ENCODE measurements at regions not wholly inside any gene's neighbourhood (a gene's known extent, or its start where the extent isn't known, plus 50 kb on each side); places are given as distances from the start of the nearest gene placed in this dataset.

DNA sequence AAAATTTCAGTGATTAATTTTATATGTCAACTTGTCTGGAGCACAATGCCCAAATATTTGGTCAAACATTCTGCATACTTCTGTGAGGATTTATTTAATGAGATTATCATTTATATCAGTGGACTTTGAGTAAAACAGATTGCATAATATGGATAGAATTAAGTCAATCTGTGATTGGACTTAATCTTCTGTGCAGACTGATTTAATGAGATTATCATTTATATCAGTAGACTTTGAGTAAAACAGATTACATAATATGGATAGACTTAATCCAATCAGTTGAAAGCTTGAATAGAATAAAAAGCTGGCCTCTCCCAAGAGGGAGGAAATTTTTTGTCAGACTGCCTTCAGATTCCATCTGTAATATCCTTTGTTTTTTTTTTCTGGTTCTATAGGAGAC is 1413.2 kb downstream of the LRFN5 start:
- DNase-seq (no peak), ATAC-seq (ENCODE audit: low read depth) (no peak)
- Histone ChIP-seq H3K4me3 (ENCODE audit: insufficient read depth, low read depth, low read length) (no peak overlapping the region), H3K56ac (ENCODE audit: extremely low read depth, insufficient read depth, low read length) (no peak overlapping the region), H2BK120ac (ENCODE audit: low read depth, low read length) (no peak overlapping the region), H2AK9ac (replicated peaks; ENCODE audit: low read depth, low read length, poor library complexity) (no peak overlapping the region), H3K9me1 (ENCODE audit: insufficient read depth, low read length) (no peaks in the 10 kb centered on the region), H3K4me1 (ENCODE audit: control insufficient read depth, insufficient read depth, low read length) (no peaks in the 10 kb centered on the region), H3K4me2 (ENCODE audit: low read depth, low read length) (no peak overlapping the region), H2AFZ (replicated peaks; ENCODE audit: low read length, poor library complexity) (no peak overlapping the region), H3K36me3 (ENCODE audit: control insufficient read depth, insufficient read depth, low read length) (no peaks in the 10 kb centered on the region), H3K18ac (ENCODE audit: low read depth, low read length) (no peak overlapping the region), H3K23ac (ENCODE audit: low read depth, low read length) (no peak overlapping the region), H2BK5ac (ENCODE audit: low read depth, low read length, poor library complexity, severe bottlenecking) (no peak overlapping the region), H3K9ac (ENCODE audit: low read depth, low read length) (no peak overlapping the region), H2AK5ac (ENCODE audit: low read depth, low read length) (no peak overlapping the region), H3K27me3 (ENCODE audit: control insufficient read depth, insufficient read depth, low read length) (no peaks in the 10 kb centered on the region), H3K9me3 (ENCODE audit: control insufficient read depth, insufficient read depth, low read length) (no peaks in the 10 kb centered on the region; the same call in 1 of the 2 replicates), H2BK15ac (ENCODE audit: low read depth, low read length) (no peak overlapping the region), H4K5ac (ENCODE audit: low read depth, low read length) (no peak overlapping the region), H4K20me1 (ENCODE audit: insufficient read depth, low read length) (no peaks in the 10 kb centered on the region), H4K8ac (ENCODE audit: low read depth in 2 of 2, low read length in 2 of 2) (no peak overlapping the region), H3K14ac (replicated peaks; ENCODE audit: low read depth, low read length) (no peak overlapping the region), H3K27ac (ENCODE audit: insufficient read depth, low read length) (no peak overlapping the region), H3K4ac (ENCODE audit: low read depth, low read length) (no peak overlapping the region), H3K79me1 (ENCODE audit: low read depth in 1 of 2, low read length in 2 of 2) (no peaks in the 10 kb centered on the region), H2BK20ac (ENCODE audit: low read depth, low read length) (no peak overlapping the region), H4K91ac (ENCODE audit: insufficient read depth, low read depth, low read length) (no peak overlapping the region)
- ChIA-PET POLR2A (ENCODE audit: unreplicated experiment) (no interaction called here), CTCF (no interaction called here)
- no TSS peak for BruUV-seq (replicated peaks)
- in situ Hi-C loops (cut with MboI; ENCODE audit: low sequenced_read_pairs) (loop anchor here (25.0 kb wide), 1 partner anchor 908 kb away; no protein-coding TSS in a partner anchor), dilution Hi-C loops (cut with HindIII; ENCODE audit: low sequenced_read_pairs, unreplicated experiment) (no loop called here), intact Hi-C loops (cut with micrococcal nuclease) (no loop called here)
- TF ChIP-seq MAZ (IDR thresholded peaks at IDR 0.05; ENCODE audit: borderline replicate concordance, low read depth, low read length) (no peak), CHD1 (IDR thresholded peaks at IDR 0.05; ENCODE audit: low read depth, low read length) (no peak), RCOR1 (IDR thresholded peaks at IDR 0.05; ENCODE audit: insufficient replicate concordance, low read length) (no peak), FOS (IDR thresholded peaks at IDR 0.05; ENCODE audit: low read depth, low read length) (no peak), SMC3 (IDR thresholded peaks at IDR 0.05; ENCODE audit: low read depth, low read length) (no peak), CEBPB (IDR thresholded peaks at IDR 0.05; ENCODE audit: low read depth, low read length) (no peak), CTCF (conservative IDR thresholded peaks at IDR 0.05; ENCODE audit: low read depth, low read length) (no peak), ELK1 (IDR thresholded peaks at IDR 0.05; ENCODE audit: borderline replicate concordance, low read depth, low read length) (no peak), BHLHE40 (IDR thresholded peaks at IDR 0.05; ENCODE audit: low read depth, low read length) (no peak), MXI1 (IDR thresholded peaks at IDR 0.05; ENCODE audit: borderline replicate concordance, low read depth, low read length) (no peak)
